ENCODE measurements at regions not wholly inside any gene's neighbourhood (a gene's known extent, or its start where the extent isn't known, plus 50 kb on each side); places are given as distances from the start of the nearest gene placed in this dataset.

DNA sequence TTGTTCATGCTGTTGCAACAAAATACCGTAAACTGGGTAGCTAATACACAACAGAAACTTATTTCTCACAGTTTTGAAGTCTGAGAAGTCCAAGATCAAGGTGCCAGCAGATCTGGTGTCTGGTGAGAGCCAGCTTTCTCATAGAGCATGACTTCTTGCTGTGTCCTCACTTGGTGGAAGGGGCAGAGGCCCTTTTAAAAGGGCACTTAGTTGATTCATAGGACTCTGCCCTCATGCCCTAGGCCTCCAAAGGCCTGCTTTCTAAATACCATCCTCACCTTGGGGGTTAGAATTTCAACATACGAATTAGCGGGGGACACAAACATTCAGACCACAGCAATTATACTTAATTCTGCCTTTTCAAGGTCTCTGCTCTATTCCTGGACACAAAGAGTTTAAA is 52.3 kb upstream of the FDX1 start:
- no peaks in the 10 kb centered on the region for H3K79me2 ChIP-seq (ENCODE audit: insufficient read depth, low read length)
- DNase-seq, result no peak
- H2AFZ ChIP-seq (ENCODE audit: low read depth, low read length), result no peak overlapping the region
- no peaks in the 10 kb centered on the region for H4K20me1 ChIP-seq (ENCODE audit: insufficient read depth, low read length)
- no peak overlapping the region for H3K4me3 ChIP-seq (ENCODE audit: low read depth in 1 of 2, low read length in 2 of 2)
- H3K4me1 ChIP-seq (ENCODE audit: insufficient read depth, low read length), result no peaks in the 10 kb centered on the region
- no peak for ATAC-seq (ENCODE audit: insufficient read depth, low read depth)
- H3K36me3 ChIP-seq (ENCODE audit: insufficient read depth, low read length), result no peaks in the 10 kb centered on the region
- H3K4me2 ChIP-seq (ENCODE audit: insufficient read depth, low read length), result no peak overlapping the region
- no peak overlapping the region for H3K27ac ChIP-seq (ENCODE audit: low read length)
- no peak overlapping the region for H3K9ac ChIP-seq (ENCODE audit: low read depth, low read length)
- no peaks in the 10 kb centered on the region for H3K9me3 ChIP-seq (ENCODE audit: insufficient read depth, low read length, severe bottlenecking)
- no peaks in the 10 kb centered on the region for H3K27me3 ChIP-seq (ENCODE audit: insufficient read depth, low read length, poor library complexity)
- TF ChIP-seq EZH2 (IDR thresholded peaks at IDR 0.05; ENCODE audit: borderline replicate concordance, low read depth, low read length, severe bottlenecking), result no peak
- TF ChIP-seq, protein P1, sequence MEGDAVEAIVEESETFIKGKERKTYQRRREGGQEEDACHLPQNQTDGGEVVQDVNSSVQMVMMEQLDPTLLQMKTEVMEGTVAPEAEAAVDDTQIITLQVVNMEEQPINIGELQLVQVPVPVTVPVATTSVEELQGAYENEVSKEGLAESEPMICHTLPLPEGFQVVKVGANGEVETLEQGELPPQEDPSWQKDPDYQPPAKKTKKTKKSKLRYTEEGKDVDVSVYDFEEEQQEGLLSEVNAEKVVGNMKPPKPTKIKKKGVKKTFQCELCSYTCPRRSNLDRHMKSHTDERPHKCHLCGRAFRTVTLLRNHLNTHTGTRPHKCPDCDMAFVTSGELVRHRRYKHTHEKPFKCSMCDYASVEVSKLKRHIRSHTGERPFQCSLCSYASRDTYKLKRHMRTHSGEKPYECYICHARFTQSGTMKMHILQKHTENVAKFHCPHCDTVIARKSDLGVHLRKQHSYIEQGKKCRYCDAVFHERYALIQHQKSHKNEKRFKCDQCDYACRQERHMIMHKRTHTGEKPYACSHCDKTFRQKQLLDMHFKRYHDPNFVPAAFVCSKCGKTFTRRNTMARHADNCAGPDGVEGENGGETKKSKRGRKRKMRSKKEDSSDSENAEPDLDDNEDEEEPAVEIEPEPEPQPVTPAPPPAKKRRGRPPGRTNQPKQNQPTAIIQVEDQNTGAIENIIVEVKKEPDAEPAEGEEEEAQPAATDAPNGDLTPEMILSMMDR (IDR thresholded peaks at IDR 0.05; ENCODE audit: borderline replicate concordance, extremely low read depth, low read length, poor library complexity, severe bottlenecking), result no peak

DNA sequence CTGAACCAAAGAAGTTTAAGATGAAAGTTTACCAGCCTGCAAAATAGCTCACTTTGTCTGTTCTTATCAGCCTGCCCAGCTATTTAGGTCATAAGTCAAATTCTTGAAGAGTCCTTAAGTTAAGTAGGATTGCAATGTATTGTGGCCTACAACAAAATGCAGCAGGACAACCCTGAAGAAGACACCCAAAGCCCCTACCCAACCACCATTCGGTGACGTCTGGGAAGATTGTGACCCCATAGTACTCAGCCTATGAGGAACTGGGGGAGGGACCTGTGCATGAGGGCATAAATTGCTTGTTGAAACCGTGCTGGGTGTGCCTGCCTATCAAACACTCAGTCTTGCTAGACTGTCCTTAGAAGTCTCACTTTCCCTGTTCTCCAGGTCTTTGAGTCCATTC is 50.5 kb upstream of the FDX1 start:
- no peaks in the 10 kb centered on the region for H3K27me3 ChIP-seq (ENCODE audit: insufficient read depth, low read length, poor library complexity)
- no peaks in the 10 kb centered on the region for H3K4me1 ChIP-seq (ENCODE audit: insufficient read depth, low read length)
- no peaks in the 10 kb centered on the region for H3K9me3 ChIP-seq (ENCODE audit: insufficient read depth, low read length, severe bottlenecking)
- no peaks in the 10 kb centered on the region for H4K20me1 ChIP-seq (ENCODE audit: insufficient read depth, low read length)
- no peak overlapping the region for H2AFZ ChIP-seq (ENCODE audit: low read depth, low read length)
- H3K9ac ChIP-seq (ENCODE audit: low read depth, low read length), result no peak overlapping the region
- no peak overlapping the region for H3K27ac ChIP-seq (ENCODE audit: low read length)
- TF ChIP-seq EZH2 (IDR thresholded peaks at IDR 0.05; ENCODE audit: borderline replicate concordance, low read depth, low read length, severe bottlenecking), result no peak
- TF ChIP-seq, protein P1 (IDR thresholded peaks at IDR 0.05; ENCODE audit: borderline replicate concordance, extremely low read depth, low read length, poor library complexity, severe bottlenecking), result no peak
- H3K4me3 ChIP-seq (ENCODE audit: low read depth in 1 of 2, low read length in 2 of 2), result no peak overlapping the region
- H3K4me2 ChIP-seq (ENCODE audit: insufficient read depth, low read length), result no peak overlapping the region
- DNase-seq (no peak), ATAC-seq (ENCODE audit: insufficient read depth, low read depth) (no peak)
- no peaks in the 10 kb centered on the region for H3K79me2 ChIP-seq (ENCODE audit: insufficient read depth, low read length)
- no peaks in the 10 kb centered on the region for H3K36me3 ChIP-seq (ENCODE audit: insufficient read depth, low read length)

DNA sequence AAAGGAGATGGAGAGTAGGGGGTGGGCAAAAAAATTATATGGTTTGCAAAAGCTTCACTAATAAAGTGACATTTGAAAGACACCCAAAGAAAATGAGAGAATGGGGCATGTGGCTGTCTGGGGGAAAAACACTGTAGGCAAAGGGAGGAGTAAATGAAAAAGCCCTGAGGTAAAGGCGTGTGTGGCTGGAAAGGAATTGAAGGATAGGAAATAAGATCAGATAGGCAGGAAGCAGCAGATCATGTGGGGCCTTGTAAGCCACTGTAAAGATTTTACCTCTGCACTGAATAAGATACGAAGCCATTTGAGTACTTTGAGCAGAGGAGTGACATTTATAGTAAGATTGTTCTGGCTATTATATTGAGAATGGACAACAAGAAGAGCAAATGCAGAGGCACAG is 49.8 kb upstream of the FDX1 start:
- DNase-seq, result no peak
- no peak overlapping the region for H2AFZ ChIP-seq (ENCODE audit: low read depth, low read length)
- H3K4me3 ChIP-seq (ENCODE audit: low read depth in 1 of 2, low read length in 2 of 2), result no peak overlapping the region
- no peak overlapping the region for H3K27ac ChIP-seq (ENCODE audit: low read length)
- no peak for ATAC-seq (ENCODE audit: insufficient read depth, low read depth)
- no peak overlapping the region for H3K9ac ChIP-seq (ENCODE audit: low read depth, low read length)
- H3K79me2 ChIP-seq (ENCODE audit: insufficient read depth, low read length), result no peaks in the 10 kb centered on the region
- H3K4me2 ChIP-seq (ENCODE audit: insufficient read depth, low read length), result no peak overlapping the region
- TF ChIP-seq EZH2 (IDR thresholded peaks at IDR 0.05; ENCODE audit: borderline replicate concordance, low read depth, low read length, severe bottlenecking), result no peak
- TF ChIP-seq, protein P1 (IDR thresholded peaks at IDR 0.05; ENCODE audit: borderline replicate concordance, extremely low read depth, low read length, poor library complexity, severe bottlenecking), result no peak
- no peaks in the 10 kb centered on the region for H3K27me3 ChIP-seq (ENCODE audit: insufficient read depth, low read length, poor library complexity)
- no peaks in the 10 kb centered on the region for H3K4me1 ChIP-seq (ENCODE audit: insufficient read depth, low read length)
- no peaks in the 10 kb centered on the region for H3K36me3 ChIP-seq (ENCODE audit: insufficient read depth, low read length)
- H4K20me1 ChIP-seq (ENCODE audit: insufficient read depth, low read length), result no peaks in the 10 kb centered on the region
- no peaks in the 10 kb centered on the region for H3K9me3 ChIP-seq (ENCODE audit: insufficient read depth, low read length, severe bottlenecking)

Measured in DND-41 (cell line).